ENCODE measurements at regions not wholly inside any gene's neighbourhood (a gene's known extent, or its start where the extent isn't known, plus 50 kb on each side); places are given as distances from the start of the nearest gene placed in this dataset.

DNA sequence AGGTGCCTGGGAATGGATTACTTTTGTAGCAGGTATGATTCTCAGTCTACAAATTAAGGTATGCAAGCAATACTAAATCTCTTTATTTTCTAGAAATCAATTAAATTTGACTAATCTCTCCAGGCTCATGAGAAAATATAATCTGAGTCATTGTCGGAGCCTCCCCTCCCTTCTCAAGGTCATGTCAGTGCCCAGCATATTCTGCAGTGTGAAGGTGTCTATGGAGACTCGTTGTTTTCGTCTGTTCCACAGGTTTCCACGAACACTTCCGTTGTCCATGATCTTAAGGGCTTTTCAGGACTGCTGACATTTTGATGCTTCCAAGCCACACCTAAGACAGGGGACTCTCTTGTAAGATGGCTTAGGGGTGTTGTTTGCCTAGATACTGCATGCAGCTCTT, 56.6 kb upstream of the SCOC start:
- Mint-ChIP-seq H3K4me1 (no peaks in the 10 kb centered on the region), H3K27ac (no peak overlapping the region)

DNA sequence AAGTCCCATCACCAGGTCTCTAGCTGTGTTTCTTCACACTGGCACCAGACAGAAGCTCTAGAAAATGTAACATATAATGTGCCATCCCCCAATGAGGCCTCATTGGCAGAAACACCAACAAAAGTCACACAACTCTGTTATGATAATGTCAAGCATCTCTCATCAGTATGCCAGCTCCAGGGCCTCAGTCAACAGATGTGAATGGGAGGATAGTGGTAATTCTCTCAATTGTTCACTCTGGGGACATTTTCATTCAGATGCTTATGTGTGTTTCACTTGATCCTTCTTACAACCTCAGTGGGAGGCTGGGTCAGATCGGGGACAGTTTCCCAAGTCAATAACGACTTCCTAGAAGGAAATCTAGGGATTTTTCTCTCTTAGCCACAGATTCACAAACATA, 57.5 kb upstream of the SCOC start:
- Mint-ChIP-seq H3K27ac (no peak overlapping the region), H3K4me3 (no peak overlapping the region), H3K27me3 (peaks cover 6% of the 10 kb centered on the region), H3K4me1 (no peaks in the 10 kb centered on the region), H3K9me3 (no peaks in the 10 kb centered on the region)
- ATAC-seq: no peak
- no peak for DNase-seq

More for the DNA sequence above, 56.6 kb upstream of the SCOC start:
- Mint-ChIP-seq H3K27me3 (no peaks in the 10 kb centered on the region), H3K4me3 (no peak overlapping the region), H3K9me3 (no peaks in the 10 kb centered on the region)
- no peak for DNase-seq
- ATAC-seq: no peak

DNA sequence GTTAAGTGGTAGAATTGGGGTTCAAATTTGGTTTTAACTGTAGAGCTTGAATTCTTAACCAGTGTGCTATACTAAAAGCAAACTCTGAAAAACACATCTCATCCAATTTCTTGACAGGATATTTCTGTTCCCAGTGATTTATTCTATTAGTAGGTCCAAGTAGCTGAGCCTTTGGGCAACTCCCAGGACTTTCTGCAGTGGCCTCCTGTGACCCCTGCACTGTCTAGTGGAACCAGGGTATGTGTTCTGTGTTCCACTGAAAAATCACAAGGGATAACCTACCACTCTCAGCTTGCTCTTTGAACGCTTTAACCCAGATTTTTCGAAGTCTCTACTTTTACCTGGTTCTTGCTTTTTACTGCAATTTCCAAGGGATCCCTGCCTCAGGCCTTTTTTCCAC, 58.0 kb upstream of the SCOC start:
- Mint-ChIP-seq H3K9me3 (no peaks in the 10 kb centered on the region), H3K27ac (no peak overlapping the region), H3K4me3 (no peak overlapping the region), H3K4me1 (no peaks in the 10 kb centered on the region), H3K27me3 (peaks cover 11% of the 10 kb centered on the region)
- ATAC-seq (no peak), DNase-seq (no peak)

DNA sequence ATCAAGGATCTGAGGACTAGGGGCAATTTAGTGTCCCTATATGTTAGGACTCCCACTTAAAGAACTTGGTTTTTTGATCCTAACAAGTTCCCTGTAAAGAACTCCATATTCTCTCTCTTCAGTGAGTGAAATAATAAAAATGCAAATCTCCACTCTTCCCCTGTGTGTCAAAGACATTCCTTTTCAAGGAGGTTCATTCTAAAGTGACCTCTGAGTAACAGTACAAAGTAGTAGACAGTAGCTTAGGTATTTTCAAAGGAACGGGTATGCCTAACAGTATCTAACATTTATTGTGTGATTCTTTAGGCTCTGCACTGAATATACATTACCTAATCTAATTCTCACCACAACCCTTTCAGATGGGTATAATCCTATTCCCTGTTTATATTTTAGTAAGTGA, 58.4 kb upstream of the SCOC start:
- no peak overlapping the region for H3K27ac Mint-ChIP-seq
- no peak for DNase-seq
- H3K4me1 Mint-ChIP-seq: no peaks in the 10 kb centered on the region
- no peak for ATAC-seq
- H3K27me3 Mint-ChIP-seq: peaks cover 12% of the 10 kb centered on the region
- H3K4me3 Mint-ChIP-seq: no peak overlapping the region
- H3K9me3 Mint-ChIP-seq: no peaks in the 10 kb centered on the region

DNA sequence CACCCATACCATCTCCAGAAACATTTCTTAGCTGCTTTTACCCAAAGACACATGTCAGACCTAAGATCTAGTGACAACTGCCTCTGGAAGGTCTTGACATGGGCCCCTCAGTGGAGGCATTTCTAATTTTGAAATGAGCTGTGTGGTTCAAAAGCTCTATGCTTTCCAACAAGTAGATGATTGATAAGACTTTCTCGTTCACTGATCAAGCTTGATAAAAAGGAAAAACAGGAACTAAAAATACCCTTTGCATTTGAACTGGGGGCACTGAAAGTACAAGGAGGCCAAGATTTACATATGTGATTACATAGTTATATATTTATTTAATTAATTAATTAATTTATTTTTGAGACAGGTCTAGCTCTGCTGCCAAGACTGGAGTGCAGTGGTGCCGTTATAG, 61.3 kb upstream of the SCOC start:
- DNase-seq (no peak), ATAC-seq (no peak)
- Mint-ChIP-seq H3K27me3 (peaks cover 12% of the 10 kb centered on the region), H3K27ac (no peak overlapping the region), H3K4me3 (no peak overlapping the region), H3K4me1 (no peaks in the 10 kb centered on the region), H3K9me3 (no peaks in the 10 kb centered on the region)

DNA sequence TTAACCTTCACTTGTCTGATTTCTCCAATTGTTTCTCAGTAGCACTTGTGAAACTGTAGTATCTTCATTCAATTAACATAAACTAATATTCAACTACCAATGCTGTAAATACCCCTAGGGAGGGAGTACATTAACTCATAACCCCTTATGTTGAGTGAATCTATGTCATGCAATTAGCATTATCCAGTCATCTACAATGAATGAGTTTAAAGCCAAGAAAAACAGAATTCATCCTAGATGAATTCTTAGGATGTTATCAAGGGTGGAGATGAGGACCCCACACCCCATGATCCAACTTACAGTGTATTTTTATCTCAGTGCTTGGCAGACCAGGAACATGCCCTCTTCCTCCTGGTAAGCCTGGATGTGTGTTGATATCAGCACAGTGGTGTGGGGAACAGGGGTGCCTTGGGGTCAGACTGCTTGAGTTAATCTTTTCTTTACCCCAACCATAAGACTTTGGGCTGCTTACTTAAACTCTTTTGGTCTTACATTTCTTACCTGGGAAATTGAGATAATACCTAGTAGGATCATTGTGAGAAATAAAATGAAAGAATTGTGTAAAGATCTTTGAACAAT, 62.1 kb upstream of the SCOC start:
- DNase-seq (no peak), ATAC-seq (no peak)
- H3K27me3 Mint-ChIP-seq: peaks cover 12% of the 10 kb centered on the region
- H3K4me1 Mint-ChIP-seq: no peaks in the 10 kb centered on the region
- H3K9me3 Mint-ChIP-seq: no peaks in the 10 kb centered on the region
- H3K27ac Mint-ChIP-seq: no peak overlapping the region
- H3K4me3 Mint-ChIP-seq: no peak overlapping the region

DNA sequence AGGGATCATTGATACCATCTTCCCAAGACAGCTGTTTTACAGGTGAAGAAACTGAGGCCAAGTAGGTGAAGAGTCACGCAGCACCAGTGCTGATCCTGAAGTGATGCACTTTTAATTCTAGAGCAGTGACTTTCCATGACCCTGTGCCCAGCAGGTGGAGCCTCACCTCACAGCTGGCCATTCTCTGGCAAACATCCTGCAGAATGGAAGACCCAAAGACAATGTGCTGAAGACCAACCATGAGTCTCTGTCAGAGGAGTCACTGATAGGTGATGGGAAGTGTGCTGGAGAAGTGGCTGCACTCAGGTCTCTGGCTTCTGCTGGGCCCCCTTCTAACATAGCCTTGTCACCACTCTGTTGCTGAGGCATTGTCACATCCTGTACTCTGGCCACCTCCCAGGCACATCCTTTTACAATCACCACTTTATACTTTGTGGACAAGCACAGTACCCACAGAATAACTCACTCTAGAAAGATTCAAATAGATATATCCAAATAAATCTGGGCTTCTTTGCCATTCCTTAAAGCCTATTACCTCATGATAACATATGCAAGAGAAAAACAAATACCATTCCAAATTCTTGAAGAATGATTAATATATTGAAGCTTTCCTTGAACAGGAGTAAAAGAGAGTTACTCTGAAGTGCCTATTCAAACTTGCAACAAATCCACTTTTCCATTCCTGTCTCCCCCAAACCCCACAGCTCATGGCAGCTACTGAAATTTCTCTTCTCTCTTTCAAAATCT, 64.1 kb upstream of the SCOC start:
- H3K4me3 Mint-ChIP-seq: no peak overlapping the region
- H3K27me3 Mint-ChIP-seq: peaks cover 12% of the 10 kb centered on the region
- H3K4me1 Mint-ChIP-seq: no peaks in the 10 kb centered on the region
- H3K27ac Mint-ChIP-seq: no peak overlapping the region
- ATAC-seq (peak; percentile 28), DNase-seq (no peak)
- no peaks in the 10 kb centered on the region for H3K9me3 Mint-ChIP-seq

DNA sequence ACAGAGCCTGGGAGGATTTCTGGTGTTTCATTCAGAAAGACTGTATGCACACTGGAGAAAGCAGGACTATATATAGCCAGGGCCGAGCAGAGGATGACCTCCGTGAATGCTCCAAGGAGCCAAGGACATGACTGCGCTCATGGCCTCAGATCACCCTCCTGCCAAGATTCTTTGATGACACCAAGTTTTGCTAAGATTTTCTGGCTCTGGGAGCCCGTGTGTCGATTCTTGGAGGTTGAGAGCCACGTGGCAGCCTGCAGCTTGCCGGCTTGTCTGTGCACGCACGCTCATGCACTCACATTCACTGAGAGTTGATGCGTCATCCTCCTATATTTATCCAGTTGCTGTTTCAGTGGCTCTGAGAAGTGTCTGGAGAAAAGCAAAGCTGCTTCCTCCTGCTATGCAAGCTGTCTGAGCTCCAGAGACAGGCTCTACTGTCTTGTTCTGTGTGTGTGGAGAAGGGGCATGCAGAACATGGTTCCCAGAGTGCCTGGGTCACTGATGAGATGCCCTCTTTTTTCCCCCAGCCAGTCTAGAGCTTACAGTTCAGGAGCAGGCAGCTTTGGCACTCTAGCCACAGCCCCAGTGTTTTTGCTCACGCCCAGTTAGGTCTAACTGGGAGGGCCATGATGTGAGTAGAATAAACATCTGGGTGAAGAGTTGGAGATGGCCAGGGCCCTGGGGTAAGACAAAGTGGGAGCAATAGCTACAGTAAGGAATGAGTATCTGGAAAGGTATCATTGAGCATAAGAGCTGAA, 64.9 kb upstream of the SCOC start:
- Mint-ChIP-seq H3K9me3 (no peaks in the 10 kb centered on the region), H3K4me3 (no peak overlapping the region), H3K27me3 (peaks cover 12% of the 10 kb centered on the region), H3K27ac (no peak overlapping the region), H3K4me1 (no peaks in the 10 kb centered on the region)
- ATAC-seq (no peak), DNase-seq (no peak)

DNA sequence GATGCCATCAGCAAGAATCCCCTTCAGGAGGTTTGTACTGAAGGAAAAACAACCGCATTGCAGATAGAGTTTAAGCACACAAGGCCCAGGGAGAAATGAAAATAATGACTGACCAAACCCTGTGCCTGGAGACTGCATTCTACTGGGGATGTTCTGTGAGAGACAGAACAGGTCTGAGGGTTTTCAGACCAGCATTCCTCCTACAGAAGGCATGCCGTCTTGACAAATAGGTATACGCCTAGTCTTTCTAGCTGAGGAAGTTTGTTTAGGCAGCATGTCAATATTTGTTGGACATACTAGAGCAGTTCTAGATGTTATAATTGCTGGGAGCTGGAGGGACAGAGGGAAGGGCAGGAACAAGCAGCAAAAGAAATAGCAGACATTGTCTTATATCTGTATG, 68.4 kb upstream of the SCOC start:
- DNase-seq (no peak), ATAC-seq (no peak)
- H3K27ac Mint-ChIP-seq: no peak overlapping the region
- H3K4me3 Mint-ChIP-seq: no peak overlapping the region
- no peaks in the 10 kb centered on the region for H3K27me3 Mint-ChIP-seq
- no peaks in the 10 kb centered on the region for H3K9me3 Mint-ChIP-seq
- no peaks in the 10 kb centered on the region for H3K4me1 Mint-ChIP-seq

DNA sequence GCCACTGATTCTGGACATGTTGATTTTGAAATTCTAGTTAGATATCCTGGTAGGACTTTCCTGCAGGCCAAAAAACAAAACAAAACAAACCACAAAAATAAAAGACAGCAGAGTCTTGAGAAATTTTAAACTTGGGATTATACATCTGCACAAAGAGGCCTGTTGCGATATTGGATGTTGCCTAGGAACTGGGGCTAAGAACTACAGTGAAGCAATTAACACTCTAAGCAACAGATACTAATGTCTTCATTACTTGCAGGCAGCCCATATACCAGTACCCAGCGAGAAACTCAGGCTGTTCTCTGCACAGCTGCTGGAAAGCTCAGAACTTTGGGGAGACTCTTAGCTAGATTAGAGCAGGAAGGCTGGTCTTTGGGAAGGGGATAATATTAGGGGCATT, 69.1 kb upstream of the SCOC start:
- Mint-ChIP-seq H3K4me3 (no peak overlapping the region), H3K27me3 (no peaks in the 10 kb centered on the region), H3K27ac (no peak overlapping the region), H3K9me3 (no peaks in the 10 kb centered on the region), H3K4me1 (no peaks in the 10 kb centered on the region)
- DNase-seq (no peak), ATAC-seq (no peak)

DNA sequence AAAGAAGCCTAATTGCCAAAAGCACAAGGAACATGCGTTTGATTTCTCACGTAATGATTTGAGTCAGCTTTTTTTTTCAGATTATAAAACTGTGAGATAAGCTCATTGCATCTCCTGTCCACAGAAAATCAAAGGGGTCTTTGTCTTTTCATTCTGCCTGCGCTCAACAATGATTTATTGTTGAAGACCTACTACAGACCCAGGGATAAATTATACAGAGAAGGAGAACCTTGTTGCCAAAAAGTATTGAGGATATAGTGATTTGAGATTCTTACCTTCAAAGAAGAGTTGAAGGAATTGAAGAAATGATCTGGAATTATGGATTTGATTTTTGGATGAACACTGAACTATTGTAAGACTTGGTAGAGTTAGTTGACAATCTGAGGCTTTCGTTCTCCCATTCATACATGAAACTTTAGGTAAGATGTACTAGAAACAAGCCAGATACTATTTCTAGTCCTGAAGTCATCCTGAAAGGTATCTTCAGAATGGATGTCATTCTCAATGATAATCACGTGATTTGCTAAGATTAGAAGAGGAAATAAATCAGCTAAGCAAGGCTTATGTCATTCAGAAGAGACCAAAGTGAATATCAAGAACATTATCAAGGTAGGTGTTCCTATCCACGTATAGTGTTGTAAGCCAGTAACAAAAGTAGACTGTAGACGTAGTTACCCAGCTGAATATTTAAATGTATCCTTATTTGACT, 71.1 kb upstream of the SCOC start:
- no peak for ATAC-seq
- Mint-ChIP-seq H3K27ac (no peak overlapping the region), H3K4me3 (no peak overlapping the region), H3K4me1 (no peaks in the 10 kb centered on the region), H3K27me3 (no peaks in the 10 kb centered on the region), H3K9me3 (no peaks in the 10 kb centered on the region)
- DNase-seq: no peak

DNA sequence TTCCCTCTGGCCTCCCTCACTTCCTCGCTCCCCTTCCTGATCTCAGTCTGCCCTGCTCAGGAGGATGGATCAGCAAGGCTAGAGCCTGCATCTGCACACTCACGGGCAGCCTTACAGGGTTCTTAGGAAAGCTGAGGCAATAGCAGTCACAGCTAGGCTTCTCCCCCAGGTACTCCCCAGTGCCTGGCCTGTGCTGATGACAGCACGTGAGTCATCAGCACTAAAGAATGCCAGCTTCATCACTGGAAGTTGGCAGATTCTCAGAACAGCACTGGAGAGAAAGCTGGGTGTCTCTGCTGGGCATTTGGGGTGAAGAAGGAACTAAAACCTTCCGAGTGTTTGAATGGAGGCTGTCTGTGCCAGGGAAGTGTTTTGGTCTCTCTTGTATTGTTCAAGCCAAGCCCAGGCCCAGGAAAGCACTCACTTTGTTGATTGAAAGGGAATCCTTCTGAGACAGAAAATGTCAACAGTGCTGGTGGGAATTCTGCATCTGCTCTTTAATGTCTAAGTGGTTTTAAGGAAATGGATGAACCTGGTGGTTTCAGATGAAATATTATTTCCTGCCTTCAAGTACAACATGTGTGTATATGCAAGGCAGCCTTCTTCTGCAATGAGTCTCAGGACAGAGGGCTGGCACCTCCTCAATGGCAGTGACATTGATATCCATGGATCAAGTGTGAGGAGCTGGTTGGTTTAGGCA, 73.0 kb upstream of the SCOC start:
- Mint-ChIP-seq H3K4me3 (no peak overlapping the region), H3K4me1 (no peaks in the 10 kb centered on the region), H3K27ac (no peak overlapping the region), H3K27me3 (no peaks in the 10 kb centered on the region), H3K9me3 (no peaks in the 10 kb centered on the region)
- ATAC-seq (no peak), DNase-seq (no peak)

DNA sequence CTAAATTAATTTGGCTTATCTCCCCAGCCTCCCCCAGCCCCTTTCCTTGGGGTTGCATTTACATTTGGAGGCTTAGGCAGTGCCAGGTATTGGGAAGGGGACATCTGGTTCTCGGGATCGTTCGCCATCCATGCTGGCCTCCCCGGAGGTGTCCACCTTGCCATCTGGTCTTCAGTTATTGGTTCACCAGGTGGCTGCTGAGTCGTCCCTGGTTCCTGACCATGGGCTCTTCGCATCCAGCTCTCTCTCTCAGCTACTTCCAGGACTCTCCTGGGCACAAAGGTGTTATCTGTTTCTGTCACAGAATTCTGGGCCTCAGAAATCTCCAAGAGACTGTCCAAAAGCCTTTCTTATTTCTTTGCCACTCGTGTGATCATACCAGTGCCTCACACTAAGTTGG, 75.4 kb upstream of the SCOC start:
- Mint-ChIP-seq H3K4me3 (no peak overlapping the region), H3K4me1 (no peaks in the 10 kb centered on the region), H3K27ac (no peak overlapping the region), H3K27me3 (no peaks in the 10 kb centered on the region), H3K9me3 (no peaks in the 10 kb centered on the region)
- no peak for ATAC-seq
- DNase-seq: no peak

DNA sequence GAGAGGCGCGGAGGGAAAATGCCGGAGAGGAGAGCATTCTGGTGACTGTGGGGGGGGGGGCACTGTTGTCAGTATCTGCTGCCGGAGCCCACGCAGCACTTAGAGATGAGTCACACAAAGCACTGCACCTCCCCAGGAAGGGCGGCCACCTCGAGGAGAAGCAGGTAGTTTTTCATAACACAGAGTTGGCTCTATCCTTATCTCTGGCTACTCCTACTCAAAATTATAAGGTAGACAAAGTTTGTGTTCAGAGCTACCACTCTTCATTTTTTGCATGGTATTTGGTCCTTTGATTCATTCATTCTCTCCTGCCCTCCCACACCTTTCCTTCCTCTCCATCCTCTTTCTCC, 76.2 kb upstream of the SCOC start:
- ATAC-seq: no peak
- no peak for DNase-seq
- no peak overlapping the region for H3K27ac Mint-ChIP-seq

DNA sequence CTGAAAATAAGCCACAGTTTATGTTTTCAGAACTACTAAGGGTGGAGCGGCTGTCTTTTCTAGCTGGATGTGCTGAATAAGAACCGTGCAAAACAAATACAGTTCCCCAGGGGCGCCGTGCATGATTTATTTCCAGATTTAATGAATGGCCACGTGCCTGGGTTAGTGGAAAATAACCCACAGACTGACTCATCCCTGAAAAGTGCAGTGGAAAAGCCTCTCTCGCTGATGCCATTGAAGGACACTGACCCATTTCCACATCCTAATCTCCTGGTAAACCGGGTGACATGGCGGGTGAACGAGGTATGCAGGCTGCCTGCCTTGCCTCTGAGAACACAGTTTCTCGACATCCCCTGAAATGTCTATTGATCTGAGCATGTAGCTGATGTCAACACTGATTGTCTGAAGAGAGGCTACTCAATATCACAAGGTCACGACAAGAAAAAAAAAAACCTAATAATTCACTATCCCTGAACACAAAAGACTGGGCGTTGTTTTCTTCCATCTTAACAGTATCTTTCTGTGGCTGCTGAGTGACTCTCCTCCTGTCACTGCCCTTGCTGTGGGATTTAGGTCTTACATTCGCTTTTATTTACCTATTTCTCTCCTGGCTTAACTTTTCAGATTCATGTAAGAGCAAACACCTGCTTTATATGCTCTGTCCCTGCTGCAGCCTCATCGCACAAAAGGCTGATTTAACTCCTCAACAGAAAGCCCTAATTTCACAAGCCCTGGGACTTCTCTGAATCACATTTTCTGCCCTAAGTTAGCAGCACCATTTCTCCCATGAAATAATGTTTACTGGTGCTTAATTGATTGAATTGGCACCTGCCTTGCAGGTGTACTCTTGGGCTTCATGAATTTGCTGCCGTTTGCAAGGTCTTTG, 76.9 kb upstream of the SCOC start:
- ATAC-seq: no peak
- H3K9me3 Mint-ChIP-seq: no peaks in the 10 kb centered on the region
- no peaks in the 10 kb centered on the region for H3K4me1 Mint-ChIP-seq
- DNase-seq: no peak
- no peaks in the 10 kb centered on the region for H3K27me3 Mint-ChIP-seq
- peak overlapping the region in 1 of 2 donors; percentile 11 for H3K27ac Mint-ChIP-seq
- no peak overlapping the region for H3K4me3 Mint-ChIP-seq

More for the DNA sequence above, 76.2 kb upstream of the SCOC start:
- H3K4me3 Mint-ChIP-seq: no peak overlapping the region
- no peaks in the 10 kb centered on the region for H3K4me1 Mint-ChIP-seq
- no peaks in the 10 kb centered on the region for H3K9me3 Mint-ChIP-seq
- no peaks in the 10 kb centered on the region for H3K27me3 Mint-ChIP-seq
